ENCODE measurements at regions not wholly inside any gene's neighbourhood (a gene's known extent, or its start where the extent isn't known, plus 50 kb on each side); places are given as distances from the start of the nearest gene placed in this dataset.

- no peak for DNase-seq
- Histone ChIP-seq H3K9me3 (no peaks in the 10 kb centered on the region), H3K4me3 (ENCODE audit: low read depth, low read length) (no peak overlapping the region), H3K27me3 (no peaks in the 10 kb centered on the region), H3K4me1 (no peaks in the 10 kb centered on the region), H3K36me3 (no peaks in the 10 kb centered on the region)
- TF ChIP-seq CTCF (IDR thresholded peaks at IDR 0.05; ENCODE audit: low read depth, low read length): no peak
These were observed 60.6 kb upstream of the TMLHE start for GRCh38 chrX:155673338-155673737.

- TF ChIP-seq CTCF (IDR thresholded peaks at IDR 0.05; ENCODE audit: low read depth, low read length): no peak
- no peaks in the 10 kb centered on the region for H3K36me3 ChIP-seq
- H3K4me3 ChIP-seq (ENCODE audit: low read depth, low read length): no peak overlapping the region
- no peak for DNase-seq
- H3K27me3 ChIP-seq: no peaks in the 10 kb centered on the region
- H3K4me1 ChIP-seq: no peaks in the 10 kb centered on the region
- no peaks in the 10 kb centered on the region for H3K9me3 ChIP-seq
These were observed 54.0 kb upstream of the TMLHE start for GRCh38 chrX:155666741-155667140.

All from BE2C (cell line).